Erythroblast (primary cell): ENCODE measurements at regions not wholly inside any gene's neighbourhood (a gene's known extent, or its start where the extent isn't known, plus 50 kb on each side); places are given as distances from the start of the nearest gene placed in this dataset.

Experiments used
- GATA1 ChIP-seq: IDR thresholded peaks from 2 replicates; pipeline ENCODE4 v1.6.1; 2011; ENCODE audit warnings: low read depth, mild to moderate bottlenecking, control low read depth, low read length, moderate library complexity
- POLR2A ChIP-seq: IDR thresholded peaks from 2 replicates; pipeline ENCODE4 v1.6.1; 2011; ENCODE audit warnings: mild to moderate bottlenecking, low read length

DNA sequence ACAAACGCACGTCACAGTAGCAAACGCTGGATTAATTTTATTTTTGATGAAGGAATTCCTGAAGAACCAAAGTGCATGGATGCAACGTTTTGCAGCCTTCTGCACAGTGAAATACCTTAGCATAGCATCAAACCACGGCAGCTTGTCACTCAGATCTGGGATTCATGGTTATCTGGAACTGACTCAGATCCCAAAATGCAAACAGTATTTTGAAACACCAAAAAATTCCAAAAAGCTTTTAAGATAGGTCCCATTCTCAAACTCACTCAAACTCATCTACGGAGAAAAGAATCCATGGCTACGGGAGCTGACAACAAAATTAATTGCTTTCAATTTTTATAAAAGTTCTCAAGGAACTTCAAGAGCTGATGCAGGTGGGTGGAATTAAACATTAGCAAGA is 116.2 kb upstream of the SALL4 start:
- TF ChIP-seq POLR2A = no peak
- no peak for TF ChIP-seq GATA1
